Ovary (tissue), 3 donors: ENCODE measurements at regions not wholly inside any gene's neighbourhood (a gene's known extent, or its start where the extent isn't known, plus 50 kb on each side); places are given as distances from the start of the nearest gene placed in this dataset.

Experiments used
- CTCF ChIP-seq, 3 donors: fragments of 450-650 bp in 2 of 3; fragments of 200-600 bp in 1 of 3; IDR thresholded peaks; one replicate each; pipeline versions ENCODE4 v1.5.1 to v1.8.0; 2016 to 2022; ENCODE audit warnings: antibody characterized with exemption in 3 of 3, mild to moderate bottlenecking in 1 of 3
- POLR2A ChIP-seq: fragments of 450-650 bp; IDR thresholded peaks from one replicate; pipeline ENCODE4 v1.6.1; 2017; ENCODE audit warnings: antibody characterized with exemption, mild to moderate bottlenecking, moderate library complexity
- donor health status: DM: no; HTN: no; CAD: no.

DNA sequence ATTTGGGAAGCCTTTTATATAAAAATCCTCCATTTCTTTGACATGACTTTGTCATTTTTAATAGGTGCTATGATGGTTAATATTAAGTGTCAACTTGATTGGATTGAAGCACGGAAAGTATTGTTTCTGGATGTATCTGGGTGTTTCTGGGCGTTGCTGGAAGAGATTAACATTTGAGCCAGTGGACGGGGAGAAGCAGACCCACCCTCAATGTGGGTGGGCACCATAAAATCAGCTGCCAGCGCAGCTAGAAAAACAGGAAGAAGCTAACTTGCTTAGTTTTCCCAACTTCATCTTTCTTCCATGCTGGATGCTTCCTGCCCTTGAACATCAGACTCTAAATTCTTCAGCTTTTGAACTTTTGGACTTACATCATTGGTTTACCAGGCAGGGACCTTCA, 1003.0 kb downstream of the SORCS3 start:
- no peak for TF ChIP-seq CTCF (IDR thresholded peaks at IDR 0.05)
- no peak for TF ChIP-seq POLR2A
